H1 (cell line): ENCODE measurements at regions not wholly inside any gene's neighbourhood (a gene's known extent, or its start where the extent isn't known, plus 50 kb on each side); places are given as distances from the start of the nearest gene placed in this dataset.

Source experiments
- CBX5 ChIP-seq: fragments of 300-800, 300-1000 bp; sonication (generic); IDR thresholded peaks from 2 replicates; pipeline ENCODE4 v1.7.1; 2016; ENCODE audit warnings: antibody characterized with exemption, low read length, low read depth
- CHD1 ChIP-seq: IDR thresholded peaks from 2 replicates; pipeline ENCODE4 v1.6.1; 2012; ENCODE audit warnings: low read depth, low read length, improper control_type of control experiment
- POU5F1 ChIP-seq: IDR thresholded peaks from 2 replicates; pipeline ENCODE4 v1.6.1; 2011; ENCODE audit warnings: low read depth, mild to moderate bottlenecking, low read length, moderate library complexity
- SP4 ChIP-seq: IDR thresholded peaks from 2 replicates; pipeline ENCODE4 v1.6.1; 2012; ENCODE audit warnings: low read length, inconsistent platforms
- TBP ChIP-seq: IDR thresholded peaks from 2 replicates; pipeline ENCODE4 v1.6.1; 2011; ENCODE audit warnings: low read depth, low read length, improper control_type of control experiment
- TEAD4 ChIP-seq: IDR thresholded peaks from 2 replicates; pipeline ENCODE4 v1.6.1; 2012; ENCODE audit warnings: low read depth, low read length, inconsistent platforms, mixed read lengths

DNA sequence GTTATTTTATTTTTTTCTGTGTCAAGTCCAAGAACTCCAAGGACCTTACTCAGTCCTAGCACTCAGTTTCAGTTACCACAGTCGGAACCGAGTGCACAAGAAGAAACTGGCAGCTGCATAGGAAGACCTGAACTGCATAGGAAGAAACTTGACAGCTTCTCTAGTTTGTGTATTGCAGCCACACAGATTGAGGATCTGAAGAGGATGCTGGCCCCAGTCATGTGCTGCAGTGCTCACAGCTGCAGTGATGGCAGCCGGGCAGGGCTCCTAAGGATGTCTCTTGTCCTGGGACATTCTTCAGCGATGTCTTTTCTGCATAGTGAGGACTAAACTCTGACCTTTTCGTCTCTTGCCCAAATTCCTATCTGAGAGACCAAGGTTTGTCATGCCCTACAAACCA, 261.2 kb downstream of the STIM2 start (continued):
- TF ChIP-seq CHD1 = no peak
- no peak for TF ChIP-seq SP4
- no peak for TF ChIP-seq TEAD4
- no peak for TF ChIP-seq POU5F1
- TF ChIP-seq CBX5 = no peak
- no peak for TF ChIP-seq TBP
